GM12892 (cell line): ENCODE measurements at regions not wholly inside any gene's neighbourhood (a gene's known extent, or its start where the extent isn't known, plus 50 kb on each side); places are given as distances from the start of the nearest gene placed in this dataset.

Experiments used
- POLR2A ChIP-seq: IDR thresholded peaks from 2 replicates; pipeline ENCODE4 v1.6.1; 2011; ENCODE audit warnings: low read depth, low read length, control low read depth
- POLR2AphosphoS5 ChIP-seq: IDR thresholded peaks from 2 replicates; pipeline ENCODE4 v1.6.1; 2011; ENCODE audit warnings: low read depth, low read length, control low read depth

DNA sequence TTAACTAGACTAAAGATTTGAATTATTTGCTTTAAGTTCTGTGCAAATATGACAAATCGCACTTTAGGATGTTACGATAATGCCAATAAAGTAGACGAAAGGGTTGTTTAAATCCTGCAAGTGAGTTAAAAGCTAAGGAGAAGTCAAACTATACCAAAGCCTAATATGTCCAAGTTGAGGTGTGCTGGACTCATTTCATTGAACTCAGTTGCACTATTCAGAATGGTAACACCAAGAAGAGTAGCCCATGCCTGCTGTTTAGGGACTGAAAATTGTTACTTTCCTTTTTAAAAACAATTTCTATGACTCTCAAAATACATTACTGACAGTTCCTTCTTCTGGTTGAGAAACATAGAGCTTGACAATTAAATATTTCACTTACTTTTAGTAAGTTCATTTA, 766.3 kb downstream of the DNAJB9 start:
- no peak for TF ChIP-seq POLR2A
- TF ChIP-seq POLR2AphosphoS5 = no peak
